ENCODE measurements at regions not wholly inside any gene's neighbourhood (a gene's known extent, or its start where the extent isn't known, plus 50 kb on each side); places are given as distances from the start of the nearest gene placed in this dataset.

DNA sequence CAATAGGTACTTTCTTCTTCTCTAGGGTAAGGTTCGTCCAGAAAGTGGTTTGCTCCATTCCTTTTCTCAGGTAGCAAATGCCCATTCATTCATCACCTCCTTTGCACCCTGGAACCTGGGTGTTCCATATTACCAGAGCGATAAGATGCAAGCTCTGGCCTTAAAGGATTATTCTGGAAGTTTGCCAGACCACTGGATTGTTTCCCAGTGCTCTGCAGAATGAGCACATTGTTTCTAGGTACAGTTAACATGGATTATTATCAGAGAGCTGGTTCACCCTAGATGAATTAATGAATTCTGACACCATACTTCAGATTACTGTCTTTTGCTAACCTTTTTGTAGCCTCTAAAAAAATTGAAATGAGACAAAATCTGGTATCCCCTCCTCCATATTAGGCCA is 170.9 kb upstream of the BMP4 start:
- TF ChIP-seq EZH2 (IDR thresholded peaks at IDR 0.05) (no peak), FOXP2 (optimal IDR thresholded peaks at IDR 0.05; ENCODE audit: control extremely low read depth, extremely low read length, insufficient read depth) (no peak), POLR2AphosphoS5 (IDR thresholded peaks at IDR 0.05; ENCODE audit: borderline replicate concordance, low read depth, low read length) (no peak)
